GM23338 (cell line): ENCODE measurements at regions not wholly inside any gene's neighbourhood (a gene's known extent, or its start where the extent isn't known, plus 50 kb on each side); places are given as distances from the start of the nearest gene placed in this dataset.

ENCODE experiments used
- ATAC-seq: fragments of 200-7000 bp; cut with Tn5 transposase; 3 replicates; pipeline ENCODE4 v1.9.1; 2020
- DNase-seq: peaks from one replicate; pipeline ENCODE4 v3.0.0-alpha.2; 2015; ENCODE audit warnings: low spot score
- H2AFZ ChIP-seq: fragments of 200-600 bp; sonication (generic); 2 replicates; pipeline ENCODE4 v1.8.0; 2016; ENCODE audit warnings: antibody characterized with exemption, mild to moderate bottlenecking, moderate library complexity
- H3F3A ChIP-seq: fragments of 200-600 bp; sonication (generic); replicated peaks from 2 replicates; pipeline ENCODE4 v1.8.0; 2017; ENCODE audit warnings: antibody characterized with exemption, mixed run types, low read depth
- H3K27ac ChIP-seq: fragments of 200-600 bp; sonication (generic); 2 replicates; pipeline ENCODE4 v1.6.1; 2016; ENCODE audit warnings: low read depth
- H3K27me3 ChIP-seq: fragments of 200-600 bp; sonication (generic); 2 replicates; pipeline ENCODE4 v1.8.0; 2016; ENCODE audit warnings: mild to moderate bottlenecking, mixed run types, moderate library complexity; ENCODE audit not compliant: insufficient read depth
- H3K36me3 ChIP-seq: fragments of 200-600 bp; sonication (generic); 2 replicates; pipeline ENCODE4 v1.8.0; 2016; ENCODE audit warnings: mild to moderate bottlenecking; ENCODE audit not compliant: insufficient read depth
- H3K4me1 ChIP-seq: fragments of 200-600 bp; sonication (generic); 2 replicates; pipeline ENCODE4 v1.8.0; 2016; ENCODE audit warnings: mild to moderate bottlenecking, moderate library complexity; ENCODE audit not compliant: insufficient read depth
- H3K4me2 ChIP-seq: fragments of 200-600 bp; sonication (generic); 2 replicates; pipeline ENCODE4 v1.7.1; 2017; ENCODE audit warnings: mixed run types
- H3K4me3 ChIP-seq: fragments of 200-600 bp; sonication (generic); 2 replicates; pipeline ENCODE4 v1.6.1; 2016; ENCODE audit warnings: mixed run types
- H3K79me2 ChIP-seq: fragments of 200-600 bp; sonication (generic); replicated peaks from 2 replicates; pipeline ENCODE4 v1.8.0; 2017; ENCODE audit warnings: mild to moderate bottlenecking; ENCODE audit not compliant: insufficient read depth
- H3K9me2 ChIP-seq: fragments of 200-600 bp; sonication (generic); 2 replicates; pipeline ENCODE4 v1.8.0; 2017; ENCODE audit not compliant: insufficient read depth
- H4K20me1 ChIP-seq: fragments of 200-600 bp; sonication (generic); replicated peaks from 2 replicates; pipeline ENCODE4 v1.8.0; 2017; ENCODE audit warnings: mild to moderate bottlenecking; ENCODE audit not compliant: insufficient read depth
- H3K27ac Mint-ChIP-seq: 2 replicates; pipeline ENCODE4 v1.8.0; 2020; ENCODE audit warnings: inconsistent platforms, mild to moderate bottlenecking, moderate library complexity, mixed read lengths
- H3K27me3 Mint-ChIP-seq: 3 replicates; pipeline ENCODE4 v1.8.0; 2022; ENCODE audit warnings: low read depth, mild to moderate bottlenecking, moderate library complexity, mixed read lengths, inconsistent platforms; ENCODE audit not compliant: insufficient read depth, poor library complexity
- H3K36me3 Mint-ChIP-seq: 3 replicates; pipeline ENCODE4 v1.8.0; 2021; ENCODE audit warnings: low read depth, mild to moderate bottlenecking, inconsistent platforms, moderate library complexity, mixed read lengths
- H3K4me1 Mint-ChIP-seq: 3 replicates; pipeline ENCODE4 v1.8.0; 2020; ENCODE audit warnings: mild to moderate bottlenecking, inconsistent platforms, mixed read lengths
- H3K4me3 Mint-ChIP-seq: 3 replicates; pipeline ENCODE4 v1.8.0; 2021; ENCODE audit warnings: moderate library complexity, mild to moderate bottlenecking, inconsistent platforms, mixed read lengths
- H3K9me3 Mint-ChIP-seq: 3 replicates; pipeline ENCODE4 v1.8.0; 2020; ENCODE audit warnings: moderate library complexity, mild to moderate bottlenecking, inconsistent platforms, mixed read lengths
- CREB1 ChIP-seq: fragments of 250-450 bp; sonication (Bioruptor Pico); IDR thresholded peaks from 2 replicates; pipeline ENCODE4 v1.5.0; 2020; ENCODE audit warnings: low read depth, mild to moderate bottlenecking, moderate library complexity
- CTCF ChIP-seq, 2 experiments: fragments of 200-600 bp in 1 of 2; sonication (generic) in 1 of 2; conservative IDR thresholded peaks; 2 replicates each; pipeline versions ENCODE4 v1.5.1 to v1.6.1; 2016 to 2017; ENCODE audit warnings: antibody characterized with exemption in 2 of 2, low read depth in 2 of 2, mild to moderate bottlenecking in 2 of 2, moderate library complexity in 1 of 2
- ETS1 ChIP-seq: IDR thresholded peaks from 2 replicates; pipeline ENCODE4 v1.6.1; 2016; ENCODE audit warnings: antibody characterized with exemption
- EZH2 ChIP-seq: fragments of 200-600 bp; sonication (generic); IDR thresholded peaks from one replicate; pipeline ENCODE4 v1.8.0; 2017; ENCODE audit warnings: antibody characterized with exemption, mild to moderate bottlenecking, low read depth; ENCODE audit not compliant: unreplicated experiment
- EZH2phosphoT487 ChIP-seq: fragments of 200-600 bp; sonication (generic); IDR thresholded peaks from one replicate; pipeline ENCODE4 v1.8.1; 2018; ENCODE audit warnings: antibody characterized with exemption; ENCODE audit not compliant: unreplicated experiment
- JUNB ChIP-seq: IDR thresholded peaks from one replicate; pipeline ENCODE4 v1.6.1; 2016; ENCODE audit warnings: antibody characterized with exemption; ENCODE audit not compliant: unreplicated experiment
- NANOG ChIP-seq: IDR thresholded peaks from 2 replicates; pipeline ENCODE4 v1.6.1; 2016; ENCODE audit warnings: antibody characterized with exemption, borderline replicate concordance
- POLR2AphosphoS5 ChIP-seq: IDR thresholded peaks from 2 replicates; pipeline ENCODE4 v1.6.1; 2016; ENCODE audit warnings: antibody characterized with exemption, low read depth
- REST ChIP-seq: IDR thresholded peaks from one replicate; pipeline ENCODE4 v1.6.1; 2018; ENCODE audit warnings: antibody characterized with exemption; ENCODE audit not compliant: unreplicated experiment
- STAT1 ChIP-seq: IDR thresholded peaks from one replicate; pipeline ENCODE4 v1.6.1; 2016; ENCODE audit warnings: antibody characterized with exemption; ENCODE audit not compliant: unreplicated experiment
- ZNF114 ChIP-seq: fragments of 250-450 bp; sonication (Bioruptor Pico); IDR thresholded peaks from 2 replicates; pipeline ENCODE4 v1.5.0; 2020; ENCODE audit warnings: mild to moderate bottlenecking, moderate library complexity
- ZNF331 ChIP-seq: fragments of 250-450 bp; sonication (Bioruptor Pico); IDR thresholded peaks from 2 replicates; pipeline ENCODE4 v1.5.0; 2020; ENCODE audit warnings: low read depth, mild to moderate bottlenecking, moderate library complexity
- ZNF462 ChIP-seq: fragments of 250-450 bp; sonication (Bioruptor Pico); IDR thresholded peaks from 2 replicates; pipeline ENCODE4 v1.5.0; 2020; ENCODE audit warnings: mild to moderate bottlenecking, moderate library complexity

GRCh38 chr6:141401851-141402250 is 730.9 kb upstream of the GJE1 start:
- no peak overlapping the region for H3K4me2 ChIP-seq
- H3K36me3 ChIP-seq, result peaks cover under 1% of the 10 kb centered on the region; the same call in 1 of the 2 replicates
- H3K27ac ChIP-seq, result no peak overlapping the region
- no peaks in the 10 kb centered on the region for H3K4me1 ChIP-seq
- H3K79me2 ChIP-seq, result no peaks in the 10 kb centered on the region
- no peaks in the 10 kb centered on the region for H4K20me1 ChIP-seq
- peaks cover 5% of the 10 kb centered on the region for H3K9me3 Mint-ChIP-seq
- no peak overlapping the region for H2AFZ ChIP-seq
- ATAC-seq (no peak), DNase-seq (no peak)
- H3K4me3 ChIP-seq, result no peak overlapping the region
- no peaks in the 10 kb centered on the region for H3K27me3 ChIP-seq
- H3K9me2 ChIP-seq, result 0 out of 2 replicates have a peak, but pooled peaks cover 3% of the 10 kb centered on the region
- H3K27me3 Mint-ChIP-seq, result no peaks in the 10 kb centered on the region
- H3K36me3 Mint-ChIP-seq, result peaks cover 6% of the 10 kb centered on the region
- no peaks in the 10 kb centered on the region for H3F3A ChIP-seq
- H3K4me3 Mint-ChIP-seq, result no peak overlapping the region
- no peak for TF ChIP-seq POLR2AphosphoS5
- no peak for TF ChIP-seq CTCF (conservative IDR thresholded peaks at IDR 0.05; ENCODE audit: low read depth in 2 of 2)
- no peak for TF ChIP-seq ZNF462
- TF ChIP-seq NANOG, result no peak
- TF ChIP-seq ZNF114, result no peak
- no peak for TF ChIP-seq ZNF331 (CRISPR knock-in tag)
- no peak for TF ChIP-seq EZH2phosphoT487
- TF ChIP-seq JUNB, result no peak
- no peak for TF ChIP-seq EZH2
- no peak for TF ChIP-seq STAT1
- no peak for TF ChIP-seq CREB1
- TF ChIP-seq REST, result no peak
- TF ChIP-seq ETS1, result no peak
- no peak overlapping the region for H3K27ac Mint-ChIP-seq
- no peaks in the 10 kb centered on the region; the same call in 2 of the 3 replicates for H3K4me1 Mint-ChIP-seq
